ENCODE measurements at regions not wholly inside any gene's neighbourhood (a gene's known extent, or its start where the extent isn't known, plus 50 kb on each side); places are given as distances from the start of the nearest gene placed in this dataset.
"Not testable (repeated sequence)": the region's sequence is repeated elsewhere in the genome, so short reads cannot be mapped to it uniquely, and the experiment has no call there.

- no peak for DNase-seq (ENCODE audit: low spot score)
Measured at GRCh38 chr5:124105326-124105725, 593.3 kb downstream of the CSNK1G3 start.

- DNase-seq (ENCODE audit: low spot score) = no peak
Measured at GRCh38 chr5:124104821-124105220, 592.8 kb downstream of the CSNK1G3 start.

GRCh38 chr5:124104344-124104743, 592.4 kb downstream of the CSNK1G3 start:
- no peak for DNase-seq (ENCODE audit: low spot score)

GRCh38 chr5:124103671-124104070, 591.7 kb downstream of the CSNK1G3 start:
- no peak for DNase-seq (ENCODE audit: low spot score)

- DNase-seq (ENCODE audit: low spot score) = not testable (repeated sequence)
Measured at GRCh38 chr5:124103056-124103455, 591.1 kb downstream of the CSNK1G3 start.

- no peak for DNase-seq (ENCODE audit: low spot score)
Measured at GRCh38 chr5:124102486-124102885, 590.5 kb downstream of the CSNK1G3 start.

GRCh38 chr5:124093658-124094057, 581.7 kb downstream of the CSNK1G3 start:
- no peak for DNase-seq (ENCODE audit: low spot score)

- DNase-seq (ENCODE audit: low spot score) = no peak
Measured at GRCh38 chr5:124090115-124090514, 578.1 kb downstream of the CSNK1G3 start.

- DNase-seq (ENCODE audit: low spot score) = no peak
Measured at GRCh38 chr5:124089578-124089977, 577.6 kb downstream of the CSNK1G3 start.

DNA sequence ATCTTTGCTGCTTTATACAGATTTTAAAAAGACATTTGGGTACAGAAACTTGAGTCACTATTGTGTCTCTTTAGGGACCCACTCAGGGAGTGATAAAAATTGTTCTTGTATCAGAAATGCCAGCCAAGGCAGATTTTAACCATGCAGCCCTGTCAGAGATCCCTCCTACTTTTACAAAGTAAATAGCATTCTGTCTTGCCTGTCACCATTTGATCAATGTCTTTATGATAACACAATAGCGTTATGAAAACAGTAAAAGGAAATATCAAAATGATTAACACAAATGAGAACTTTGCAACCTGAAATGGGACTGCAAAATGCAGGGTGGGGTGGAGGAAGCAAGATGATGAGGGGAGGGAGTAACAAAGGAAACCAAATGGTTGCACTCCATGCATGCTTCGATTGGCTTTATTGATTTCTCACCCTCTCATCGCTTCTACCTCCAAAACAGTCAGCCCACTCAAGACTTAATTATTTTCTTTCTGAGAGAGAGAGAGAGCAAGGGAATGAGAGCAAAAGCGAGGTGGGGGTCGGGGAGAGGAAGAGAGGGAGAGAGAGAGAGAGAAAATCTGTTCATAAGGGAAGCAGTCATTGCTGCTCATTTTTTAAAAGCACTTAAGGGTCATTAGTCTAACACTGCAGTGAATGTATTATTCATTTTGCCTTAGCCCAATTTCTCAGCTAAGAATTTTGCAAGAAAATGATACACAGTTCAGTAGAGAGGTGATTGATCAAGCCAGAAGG, 576.5 kb downstream of the CSNK1G3 start:
- no peak for DNase-seq (ENCODE audit: low spot score)

- DNase-seq (ENCODE audit: low spot score) = no peak
Measured at GRCh38 chr5:124087752-124088151, 575.8 kb downstream of the CSNK1G3 start.

- DNase-seq (ENCODE audit: low spot score) = no peak
Measured at GRCh38 chr5:124080256-124080655, 568.3 kb downstream of the CSNK1G3 start.

GRCh38 chr5:124079062-124079461, 567.1 kb downstream of the CSNK1G3 start:
- DNase-seq (ENCODE audit: low spot score) = no peak

DNA sequence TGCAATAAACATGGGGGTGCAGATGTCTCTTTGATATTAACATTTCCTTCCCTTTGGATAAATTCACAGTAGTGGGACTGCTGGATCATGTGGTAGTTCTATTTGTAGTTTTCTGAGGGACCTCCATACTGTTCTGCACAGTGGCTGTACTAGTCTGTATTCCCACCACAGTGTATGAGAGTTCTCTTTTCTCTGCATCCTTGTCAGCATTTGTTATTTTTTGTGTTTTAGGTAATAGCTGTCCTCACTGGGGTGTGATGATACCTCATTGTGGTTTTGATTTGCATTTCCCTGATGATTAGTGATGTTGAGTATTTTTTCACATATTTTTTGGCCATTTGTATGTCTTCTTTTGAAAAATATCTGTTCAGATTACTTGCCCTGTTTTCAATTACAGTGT, 562.5 kb downstream of the CSNK1G3 start:
- no peak for DNase-seq (ENCODE audit: low spot score)

DNA sequence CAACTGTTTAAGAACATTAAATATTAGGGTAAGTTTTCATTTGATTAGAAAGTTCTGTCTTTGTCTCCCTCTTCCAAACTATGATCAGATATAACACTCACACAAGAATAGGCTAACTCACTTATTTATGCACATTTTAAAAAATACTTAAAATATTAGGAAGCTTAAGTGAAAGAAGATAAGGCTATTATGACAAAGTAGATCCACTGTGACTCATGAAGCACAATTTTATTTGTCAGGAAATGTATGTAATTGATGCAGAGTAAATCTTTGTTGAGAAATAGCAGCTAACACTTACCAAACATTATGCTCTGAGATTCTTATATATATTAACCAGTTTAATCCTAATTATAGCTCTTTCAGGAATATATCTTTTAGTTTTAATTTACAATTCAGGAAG, 560.6 kb downstream of the CSNK1G3 start:
- DNase-seq (ENCODE audit: low spot score) = no peak

- DNase-seq (ENCODE audit: low spot score) = no peak
Measured at GRCh38 chr5:124071039-124071438, 559.1 kb downstream of the CSNK1G3 start.

DNA sequence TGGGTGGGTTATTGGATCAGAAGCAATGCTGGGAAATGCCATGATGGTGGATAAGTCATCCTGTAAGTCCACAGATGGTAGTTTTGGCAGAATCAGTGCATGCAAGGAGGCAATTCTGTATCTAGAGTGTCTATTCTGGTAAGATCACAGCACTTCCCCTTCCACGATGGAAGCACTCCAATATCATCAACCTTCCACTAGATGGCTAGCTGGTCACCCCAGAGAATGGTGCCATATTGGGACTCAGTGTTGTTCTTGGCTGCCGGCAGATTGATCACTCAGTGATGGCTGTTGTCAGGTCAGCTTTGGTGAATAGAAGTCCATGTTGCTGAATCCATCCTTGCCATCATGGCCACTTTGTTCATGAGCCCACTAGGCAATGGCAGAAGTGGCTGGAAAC, 553.5 kb downstream of the CSNK1G3 start:
- no peak for DNase-seq (ENCODE audit: low spot score)

- DNase-seq (ENCODE audit: low spot score) = no peak
Measured at GRCh38 chr5:124064956-124065355, 553.0 kb downstream of the CSNK1G3 start.

GRCh38 chr5:124061663-124062062, 549.7 kb downstream of the CSNK1G3 start:
- DNase-seq (ENCODE audit: low spot score) = no peak

- no peak for DNase-seq (ENCODE audit: low spot score)
Measured at GRCh38 chr5:124061068-124061430, 549.1 kb downstream of the CSNK1G3 start.

- DNase-seq (ENCODE audit: low spot score) = no peak
Measured at GRCh38 chr5:124060413-124061067, 548.6 kb downstream of the CSNK1G3 start.

DNA sequence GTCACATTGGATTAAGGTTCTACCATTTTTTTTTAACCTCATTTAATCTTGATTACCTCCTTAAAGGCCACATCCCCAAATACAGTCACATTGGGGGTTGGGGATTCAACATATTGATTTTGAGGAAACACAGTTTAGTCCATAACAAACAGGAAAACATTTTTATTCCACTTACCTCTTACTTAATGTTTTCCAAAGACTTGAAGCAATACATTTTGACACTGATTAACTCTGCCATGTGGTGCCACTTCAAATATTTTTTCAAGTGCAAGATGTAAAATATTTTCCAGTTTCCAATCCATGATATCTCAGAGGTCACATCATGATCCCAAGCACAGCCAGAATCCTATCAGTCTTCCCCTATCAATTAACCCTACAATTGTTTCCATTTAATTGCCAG, 548.0 kb downstream of the CSNK1G3 start:
- no peak for DNase-seq (ENCODE audit: low spot score)

- DNase-seq (ENCODE audit: low spot score) = no peak
Measured at GRCh38 chr5:124059200-124059599, 547.2 kb downstream of the CSNK1G3 start.

DNA sequence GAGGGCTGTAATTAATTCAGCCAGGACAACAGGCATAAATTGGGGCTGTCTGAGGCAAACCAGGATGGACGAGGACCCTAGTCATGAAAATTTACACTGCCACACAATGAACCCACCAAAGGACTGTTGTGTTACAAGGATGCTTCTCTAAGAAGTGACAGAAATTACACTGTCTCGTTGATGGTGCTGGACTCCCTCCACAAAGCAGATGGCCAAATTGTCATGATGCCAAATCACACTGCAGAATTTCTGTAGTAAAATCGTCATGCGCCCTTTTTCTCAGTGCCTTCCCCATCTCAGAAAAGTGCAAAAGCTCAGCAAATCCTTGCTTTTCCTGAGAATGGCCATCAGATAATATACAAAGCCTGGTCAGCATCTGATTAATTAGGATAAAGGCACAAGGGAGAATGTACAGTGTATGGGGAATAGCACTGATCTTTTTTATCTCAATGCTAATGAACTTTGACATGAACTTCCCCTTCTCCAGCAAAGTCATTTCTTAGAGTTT, 545.8 kb downstream of the CSNK1G3 start:
- DNase-seq (ENCODE audit: low spot score) = no peak
